Right renal pelvis (tissue), 4 donors: ENCODE measurements at regions not wholly inside any gene's neighbourhood (a gene's known extent, or its start where the extent isn't known, plus 50 kb on each side); places are given as distances from the start of the nearest gene placed in this dataset.
"Not testable (repeated sequence)": the region's sequence is repeated elsewhere in the genome, so short reads cannot be mapped to it uniquely, and the experiment has no call there.

ENCODE experiments used
- DNase-seq, 4 donors: peaks; one replicate each; pipeline ENCODE4 v3.0.0-alpha.2; 2013; ENCODE audit warnings: low read depth in 4 of 4, low spot score in 3 of 4, missing footprints in 1 of 4

DNA sequence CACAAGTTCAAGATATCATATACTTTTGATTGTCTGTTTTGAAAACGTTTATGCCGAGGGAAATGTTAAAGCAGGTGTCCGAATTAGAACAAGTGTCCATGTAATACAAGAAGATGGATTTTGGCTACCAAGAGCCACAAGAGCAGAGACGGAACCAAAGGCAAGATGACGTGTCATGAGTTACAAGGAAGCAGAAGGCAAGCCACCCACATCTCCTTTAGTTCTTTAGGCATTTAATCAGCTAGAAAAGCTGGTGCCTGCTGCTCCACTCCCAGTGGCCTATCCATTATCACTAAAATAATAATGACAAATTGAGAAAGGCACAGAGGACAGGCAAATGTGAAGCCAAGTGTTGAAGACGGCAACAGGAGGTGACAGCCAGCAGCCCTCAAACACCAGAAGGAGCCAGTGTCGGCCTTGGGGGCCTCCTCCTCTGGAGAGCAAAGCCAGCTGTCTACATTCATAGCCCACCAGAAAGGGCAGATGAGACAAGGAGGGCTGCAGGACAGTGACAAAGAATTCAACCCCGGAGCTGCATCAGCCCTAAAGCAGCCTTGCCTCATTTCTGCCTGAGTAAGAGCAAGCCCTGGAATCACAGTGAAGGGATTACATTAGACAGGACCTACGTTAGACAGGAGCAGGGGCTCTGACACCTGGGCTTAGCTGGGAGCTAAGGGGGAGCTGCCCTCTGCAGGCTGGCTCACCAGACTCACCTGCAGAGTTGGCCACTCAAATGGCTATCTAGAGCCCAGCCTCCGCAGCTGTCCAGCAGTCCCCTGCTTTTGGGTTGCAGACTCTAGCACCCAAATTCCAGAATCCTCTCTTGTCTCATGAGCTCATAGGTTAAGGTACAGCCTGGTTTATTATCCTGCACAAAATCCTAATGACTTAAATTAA, 569.9 kb downstream of the UQCRFS1 start:
- DNase-seq = no peak

DNA sequence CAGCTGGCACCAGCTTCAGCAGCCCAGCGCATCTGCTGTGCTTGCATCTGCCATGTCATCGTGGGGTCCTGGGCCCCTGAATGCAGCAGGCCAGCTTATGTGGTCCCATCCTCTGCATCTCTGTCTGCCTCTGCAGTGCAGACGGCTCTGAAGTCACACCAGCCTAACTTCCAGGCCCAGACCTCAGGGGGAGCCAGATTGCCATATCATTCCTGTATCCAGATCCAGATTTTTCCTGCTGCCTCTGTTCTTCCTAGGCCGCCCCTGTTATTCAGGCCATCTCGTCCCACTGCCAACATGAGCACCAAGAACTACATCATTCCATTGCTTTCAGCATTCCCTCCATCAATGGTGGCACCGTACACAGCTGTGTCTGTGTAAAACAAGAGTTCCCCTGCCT, 571.6 kb downstream of the UQCRFS1 start:
- DNase-seq = no peak

DNA sequence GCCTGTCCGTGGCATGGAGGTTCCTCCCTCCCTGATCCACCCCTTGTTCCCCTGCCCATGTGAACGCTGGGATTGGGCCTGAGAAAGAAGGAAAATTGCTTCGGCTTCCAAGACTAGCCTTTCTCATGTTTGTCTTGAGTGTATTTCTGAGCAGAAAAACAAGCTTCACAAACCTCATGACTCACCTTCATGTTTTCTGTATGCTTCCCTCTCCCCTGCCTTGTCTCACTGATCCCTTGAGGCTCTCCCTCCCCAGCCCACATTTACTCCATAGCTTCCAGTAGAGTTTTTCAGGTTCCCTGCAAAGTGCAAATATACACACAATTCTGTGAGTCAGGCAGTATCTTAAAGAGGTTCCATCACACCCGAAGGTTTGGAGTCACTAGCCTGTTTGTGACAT, 572.4 kb downstream of the UQCRFS1 start:
- DNase-seq = no peak

DNA sequence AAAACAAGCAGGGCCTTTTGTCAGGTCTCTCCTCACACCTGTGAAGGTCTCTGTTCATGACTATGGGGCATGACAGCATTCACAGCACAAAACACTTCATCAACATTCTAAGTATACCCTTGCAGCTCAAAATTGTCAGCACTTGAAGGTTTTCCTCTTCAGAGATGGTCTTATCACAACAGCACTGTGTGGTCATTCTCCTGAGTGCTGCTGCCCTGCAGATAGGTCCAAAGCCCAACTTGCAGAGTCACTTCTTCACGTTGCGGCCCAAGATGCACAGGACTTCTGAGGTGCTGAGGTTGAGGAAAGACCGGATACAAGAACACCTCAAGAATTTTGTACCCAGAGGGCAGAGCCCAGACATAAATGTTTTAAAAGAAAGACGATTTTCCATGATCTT, 574.5 kb downstream of the UQCRFS1 start:
- no peak for DNase-seq

DNA sequence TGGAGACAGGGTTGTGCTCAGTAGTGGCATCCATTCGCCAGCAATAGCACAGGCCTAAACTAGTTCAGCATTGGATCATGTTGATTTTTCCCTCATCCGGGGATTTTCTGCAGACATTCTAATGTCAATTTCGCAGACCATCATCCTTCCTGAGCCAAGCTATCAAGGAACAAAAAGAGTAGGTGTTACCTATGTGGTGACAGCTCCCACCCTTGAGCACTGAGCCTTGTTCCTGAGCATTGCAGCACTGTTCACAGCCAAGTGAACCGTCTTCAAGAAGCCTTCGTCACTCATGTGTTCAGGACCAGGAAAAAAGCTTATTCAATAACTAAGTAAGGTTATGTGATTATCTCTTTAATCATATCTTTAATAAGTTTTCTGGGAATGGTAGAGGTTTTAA, 576.2 kb downstream of the UQCRFS1 start:
- no peak for DNase-seq

DNA sequence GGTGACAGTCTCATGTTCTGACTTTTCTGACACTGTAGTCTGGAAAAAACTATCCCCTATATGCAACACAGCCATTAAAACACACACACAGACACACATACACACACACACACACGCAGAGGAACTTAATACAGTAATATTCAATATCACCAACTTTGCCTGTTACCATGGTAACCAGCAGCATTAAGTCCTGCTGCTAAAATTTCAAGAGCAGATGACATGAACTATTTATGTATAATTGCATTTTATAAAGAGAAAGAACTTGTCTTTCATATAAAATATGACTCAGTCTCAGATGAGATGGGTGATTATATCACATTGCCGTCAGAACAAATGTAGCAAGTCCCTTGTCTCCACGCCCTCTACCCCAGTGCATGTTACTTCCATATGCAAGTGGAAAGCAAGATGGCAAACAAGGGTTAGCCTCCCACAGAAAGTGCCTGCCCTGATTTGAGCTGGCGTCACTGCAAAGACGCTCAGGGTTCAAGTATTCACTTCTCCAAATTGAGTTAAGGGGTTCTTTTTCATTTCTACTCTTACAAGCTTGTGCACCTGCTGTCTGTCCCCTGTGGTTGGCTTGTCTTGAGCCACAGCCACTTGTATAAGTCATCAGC, 576.8 kb downstream of the UQCRFS1 start:
- DNase-seq = no peak

DNA sequence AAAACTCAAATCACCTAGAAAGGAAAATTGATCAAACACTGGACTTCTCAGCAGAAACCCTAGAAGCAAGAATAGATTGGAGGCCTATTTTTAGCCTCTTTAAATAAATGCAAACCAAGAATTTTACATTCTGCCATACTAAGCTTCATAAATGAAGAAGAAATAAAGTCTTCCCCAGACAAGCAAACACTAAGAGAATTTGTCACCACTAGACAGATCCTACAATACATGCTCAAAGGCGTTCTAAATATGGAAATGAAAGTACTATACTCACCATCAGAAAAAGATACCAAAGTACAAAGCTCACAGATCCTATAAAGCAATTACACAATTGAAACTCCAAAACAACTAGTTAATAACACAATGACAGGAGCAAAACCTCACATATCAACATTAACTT, 578.1 kb downstream of the UQCRFS1 start:
- DNase-seq = no peak

DNA sequence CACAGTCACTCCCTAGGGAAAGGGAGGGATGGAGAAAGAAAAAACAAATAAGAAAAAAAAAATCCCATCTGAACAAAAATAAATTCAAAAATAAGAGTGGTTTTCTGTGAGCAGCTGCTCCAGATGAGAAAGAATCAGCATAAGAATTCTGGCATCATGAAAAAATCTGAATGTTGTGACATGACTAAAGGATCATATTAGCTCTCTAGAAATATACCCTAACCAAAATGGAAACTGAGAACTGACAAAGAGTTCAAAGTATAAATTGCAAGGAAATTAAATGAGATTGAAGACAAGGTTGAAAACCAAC, 579.0 kb downstream of the UQCRFS1 start:
- DNase-seq = no peak

DNA sequence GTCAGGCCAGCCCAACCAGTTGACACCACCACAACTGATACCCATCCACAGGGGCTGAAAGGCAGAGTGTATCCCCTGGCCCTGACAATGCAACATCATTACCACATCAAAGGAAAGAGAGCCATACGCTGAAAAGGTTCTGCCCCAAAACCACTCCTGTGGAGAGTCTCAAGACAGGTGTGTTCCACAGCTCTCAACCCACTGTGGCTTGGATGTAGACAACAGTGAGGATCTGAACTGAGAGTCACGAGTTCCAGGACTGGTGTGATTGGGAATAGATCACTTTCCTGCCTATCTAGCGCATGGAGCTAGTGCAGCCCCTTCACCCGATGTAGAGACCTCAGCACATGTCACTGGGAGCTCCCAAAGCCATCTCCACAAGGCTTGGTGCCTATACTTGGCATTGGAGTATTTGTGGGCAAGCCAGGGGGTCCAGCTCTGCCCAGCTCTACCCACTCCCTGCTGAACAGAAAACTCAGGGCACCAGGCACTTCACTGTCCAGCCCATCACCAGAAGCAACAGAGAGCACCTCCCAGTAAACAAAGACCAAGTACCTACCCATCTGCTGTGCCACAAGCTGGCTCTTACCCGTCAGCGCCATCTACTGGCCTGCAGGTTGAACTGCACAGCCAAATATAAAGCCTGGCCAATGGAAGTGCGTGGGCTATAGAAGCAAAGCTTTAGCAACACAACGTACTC, 579.5 kb downstream of the UQCRFS1 start:
- peak; percentile 16 to 28 (median 22) for DNase-seq

DNA sequence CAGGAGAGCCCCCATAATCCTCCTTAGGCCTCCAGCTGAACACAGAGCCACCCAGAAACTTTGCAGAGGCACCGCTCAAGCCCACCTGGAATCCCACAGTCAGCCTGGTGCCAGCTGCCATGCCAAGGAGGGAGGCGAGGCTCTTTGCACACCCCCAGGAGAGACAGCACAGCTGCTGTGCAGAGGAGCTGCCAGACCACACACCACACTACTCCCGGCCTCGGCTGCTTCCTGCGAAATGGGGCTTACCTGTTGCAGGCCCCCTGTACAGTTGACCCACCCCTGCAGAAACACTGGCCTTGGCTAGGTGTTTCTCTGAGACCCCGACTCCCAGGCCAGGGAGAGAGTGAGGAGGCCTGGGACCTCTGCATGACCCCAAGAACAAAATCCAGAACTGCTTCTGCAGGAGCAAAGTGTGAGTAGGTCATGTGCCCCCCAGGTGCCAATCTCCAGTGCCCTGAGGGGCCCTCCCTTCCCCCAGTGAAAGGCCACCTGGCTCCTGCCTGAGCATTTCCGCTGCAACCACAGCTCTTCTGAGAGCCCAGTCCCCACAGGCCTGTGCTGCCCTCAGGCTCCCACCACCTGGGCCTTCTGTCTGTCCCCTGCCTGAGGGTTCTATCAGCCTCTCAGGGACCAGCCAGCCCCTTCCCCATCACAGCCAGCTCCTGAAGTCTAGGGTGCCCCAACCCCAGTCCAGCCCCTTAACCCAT, 580.4 kb downstream of the UQCRFS1 start:
- DNase-seq = no peak

DNA sequence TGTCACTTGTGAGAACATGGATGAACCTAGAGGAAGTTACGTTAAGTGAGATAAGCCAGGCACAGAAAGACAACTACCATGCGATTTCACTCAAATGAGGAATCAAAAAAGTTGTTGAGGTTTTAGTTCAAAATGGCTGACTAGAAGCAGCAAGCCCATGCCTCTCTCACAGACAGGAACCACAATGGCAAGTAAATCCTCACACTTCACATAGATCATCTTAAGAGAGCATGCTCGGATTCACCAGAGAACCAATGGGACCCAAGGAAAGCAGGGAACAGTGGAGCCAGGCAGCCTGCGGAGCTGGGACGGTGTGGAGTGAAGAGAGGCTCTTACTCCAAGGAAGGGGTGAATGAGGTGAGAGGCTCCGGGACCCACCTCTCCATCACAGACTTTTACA, 581.0 kb downstream of the UQCRFS1 start:
- no peak for DNase-seq

DNA sequence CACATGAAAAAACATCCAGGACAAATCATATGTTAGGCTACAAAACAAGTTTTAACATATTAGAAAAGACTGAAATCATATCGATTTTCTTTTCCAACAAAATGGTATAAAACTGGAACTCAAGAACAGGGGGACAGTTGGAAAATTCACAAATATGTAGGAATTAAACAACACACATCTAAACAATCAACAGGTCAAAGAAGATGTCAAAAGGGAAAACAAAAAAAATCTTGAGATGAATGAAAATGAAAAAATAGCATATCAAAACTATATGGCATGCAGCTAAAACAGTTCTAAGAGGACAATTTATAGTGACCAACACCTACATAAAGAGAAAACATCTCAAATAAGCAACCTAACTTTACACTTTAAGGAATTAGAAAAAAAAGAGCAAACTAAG, 585.3 kb downstream of the UQCRFS1 start:
- DNase-seq = no peak

DNA sequence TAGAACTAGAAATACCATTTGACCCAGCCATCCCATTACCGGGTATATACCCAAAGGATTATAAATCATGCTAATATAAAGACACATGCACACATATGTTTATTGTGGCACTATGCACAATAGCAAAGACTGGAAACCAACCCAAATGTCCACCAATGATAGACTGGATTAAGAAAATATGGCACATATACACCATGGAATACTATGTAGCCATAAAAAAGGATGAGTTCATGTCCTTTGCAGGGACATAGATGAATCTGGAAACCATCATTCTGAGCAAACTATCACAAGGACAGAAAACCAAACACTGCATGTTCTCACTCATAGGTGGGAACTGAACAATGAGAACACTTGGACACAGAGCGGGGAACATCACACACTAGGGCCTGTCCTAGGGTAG, 586.5 kb downstream of the UQCRFS1 start:
- DNase-seq = not testable (repeated sequence)

DNA sequence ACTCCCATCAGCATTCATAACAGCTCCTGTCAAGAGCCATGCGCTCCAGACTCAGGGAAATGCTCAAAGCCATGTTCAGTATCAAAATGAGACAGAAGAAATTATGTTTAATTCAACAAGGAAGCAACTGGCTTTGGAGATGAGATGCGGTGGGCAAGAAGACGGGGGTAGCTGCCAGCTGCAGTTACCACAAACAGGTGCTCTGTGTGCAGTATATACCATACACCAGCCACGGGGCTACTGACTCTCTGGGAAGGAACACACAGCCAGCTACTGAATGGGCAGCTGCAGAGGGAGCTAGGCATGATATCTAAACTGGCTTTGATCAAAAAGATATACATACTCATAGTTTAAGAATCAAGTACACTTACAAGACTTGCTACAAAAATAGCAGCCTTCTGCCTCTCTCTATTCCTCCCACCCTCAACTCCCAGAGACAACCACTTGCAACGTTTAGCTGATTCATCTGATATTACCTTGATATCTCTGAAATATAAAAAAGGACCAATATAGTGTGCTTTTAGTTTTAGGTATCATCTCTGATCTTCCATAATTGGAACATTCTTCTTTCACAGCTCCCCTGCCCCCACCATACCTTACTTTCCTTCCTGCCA, 593.0 kb downstream of the UQCRFS1 start:
- no peak for DNase-seq

DNA sequence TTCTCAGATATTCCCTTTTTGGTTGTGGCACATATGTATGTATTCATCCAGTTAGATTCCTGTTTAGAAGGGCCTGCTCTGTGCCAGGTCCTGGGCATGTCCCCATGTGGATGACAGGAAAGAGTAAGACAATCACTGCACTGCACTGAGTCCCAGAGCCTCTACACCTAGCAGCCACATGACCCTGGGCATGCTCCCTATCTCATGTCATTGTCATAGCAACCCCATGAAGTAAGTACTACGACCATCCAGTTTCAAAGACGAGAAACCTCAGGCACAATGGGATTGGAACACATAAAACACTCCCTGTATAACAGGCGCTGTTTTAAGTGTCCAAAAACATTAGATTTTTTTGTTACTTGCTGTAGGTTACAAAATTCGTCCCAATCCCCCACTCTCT, 594.4 kb downstream of the UQCRFS1 start:
- DNase-seq = no peak

DNA sequence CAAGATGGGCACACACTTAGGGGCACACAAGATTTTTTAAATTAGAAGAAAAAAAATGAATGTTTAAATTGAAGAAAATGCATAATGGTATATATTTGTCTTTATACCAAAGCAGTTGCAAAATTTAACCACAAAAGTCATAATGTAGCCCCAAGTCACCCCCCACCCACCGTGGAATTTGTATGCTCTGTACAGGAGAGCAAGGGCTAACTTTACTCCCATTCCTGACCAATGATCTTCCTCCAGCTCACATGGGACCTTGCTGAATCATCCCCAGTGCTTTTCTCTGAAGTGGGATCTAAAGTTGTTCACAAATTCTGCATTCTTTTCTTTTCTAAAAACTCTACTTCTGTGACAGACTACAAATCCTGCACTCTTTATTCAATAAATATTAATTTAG, 597.0 kb downstream of the UQCRFS1 start:
- no peak for DNase-seq

DNA sequence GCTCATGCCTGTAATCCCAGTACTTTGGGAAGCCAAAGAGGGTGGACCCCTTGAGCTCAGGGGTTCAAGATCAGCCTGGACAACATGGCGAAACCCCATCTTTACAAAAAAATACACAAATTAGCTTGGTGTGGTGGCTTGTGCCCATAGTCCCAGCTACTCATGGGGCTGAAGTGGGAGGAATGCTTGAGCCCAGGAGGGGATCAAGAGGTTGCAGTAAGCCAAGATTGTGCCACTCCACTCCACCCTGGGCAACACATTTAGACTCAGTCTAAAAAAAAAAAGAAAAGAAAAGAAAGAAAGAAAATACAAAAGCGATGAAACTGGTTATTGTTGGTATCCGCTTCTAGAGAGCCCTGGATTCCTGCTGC, 597.4 kb downstream of the UQCRFS1 start:
- no peak for DNase-seq

DNA sequence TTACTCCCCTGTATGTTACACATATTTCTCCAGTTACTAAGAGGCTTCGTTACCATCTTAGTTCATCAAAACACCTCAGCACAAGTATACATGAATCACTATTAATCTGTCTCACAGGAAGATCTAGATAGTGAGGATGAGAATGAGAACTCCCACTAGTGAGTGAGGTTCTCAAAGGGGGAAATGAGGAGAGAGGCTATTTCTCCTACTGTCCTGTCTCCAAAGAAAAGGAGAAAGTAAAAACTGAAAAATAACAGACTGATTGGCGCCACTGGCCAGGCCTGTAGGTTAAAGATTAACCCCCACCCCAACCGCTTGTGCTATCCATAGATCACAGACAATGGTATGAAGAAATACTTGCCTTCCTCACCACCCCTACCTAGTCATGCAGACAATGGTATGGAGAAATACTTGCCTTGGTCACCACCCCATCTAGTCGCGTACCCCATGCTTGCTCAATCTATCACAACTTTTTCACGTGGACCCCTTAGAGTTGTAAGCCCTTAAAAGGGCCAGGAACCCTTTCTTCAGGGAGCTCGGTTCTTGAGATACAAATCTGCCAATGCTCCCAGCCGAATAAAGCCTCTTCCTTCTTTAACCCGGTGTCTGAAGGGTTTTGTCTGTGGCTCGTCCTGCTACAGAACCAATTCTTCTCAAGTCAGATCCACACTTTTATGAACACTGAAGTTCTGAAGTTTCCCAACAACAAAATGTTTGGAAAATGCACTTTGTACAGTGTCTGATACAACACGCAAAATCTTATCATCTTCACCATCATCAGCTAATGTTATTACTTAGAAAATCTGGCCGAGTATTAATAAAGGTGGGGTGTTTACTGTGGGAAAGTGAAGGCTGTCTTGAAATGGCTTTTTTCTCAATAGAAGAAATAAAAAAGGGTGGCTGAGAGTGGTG, 598.1 kb downstream of the UQCRFS1 start:
- DNase-seq = no peak

DNA sequence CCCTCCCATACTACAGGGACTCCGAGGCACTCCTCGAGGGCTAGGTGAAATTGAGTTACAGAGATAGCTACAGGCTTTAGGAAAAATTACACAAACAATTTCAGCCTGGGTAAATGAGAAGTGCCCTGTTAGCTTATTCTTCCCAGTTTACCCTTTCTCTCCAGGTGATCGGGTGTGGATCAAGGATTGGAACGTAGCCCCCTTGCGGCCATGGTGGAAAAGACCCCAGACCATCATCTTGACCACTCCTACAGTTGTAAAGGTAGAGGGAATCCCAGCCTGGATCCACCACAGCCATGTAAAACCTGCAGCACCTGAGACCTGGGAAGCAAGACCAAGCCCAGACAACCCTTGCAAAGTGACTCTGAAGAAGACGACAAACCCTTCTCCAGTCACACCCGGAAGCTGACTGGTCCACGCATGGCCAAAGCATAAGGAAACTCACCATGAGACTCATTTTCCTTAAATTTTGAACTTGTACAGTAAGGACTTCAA, 600.6 kb downstream of the UQCRFS1 start:
- no peak for DNase-seq
